ENCODE measurements at regions not wholly inside any gene's neighbourhood (a gene's known extent, or its start where the extent isn't known, plus 50 kb on each side); places are given as distances from the start of the nearest gene placed in this dataset.
"Not testable (repeated sequence)": the region's sequence is repeated elsewhere in the genome, so short reads cannot be mapped to it uniquely, and the experiment has no call there.

- in situ Hi-C loops (cut with HindIII; ENCODE audit: low pct_ligation_motif_present, low pct_unique_long_range_greater_than_20kb, low sequenced_read_pairs), result no loop called here
- DNase-seq, result peak; percentile 42
Observed at GRCh38 chr5:164504141-164504772, 998.8 kb downstream of the MAT2B start.

GRCh38 chr5:164505791-164506190, 1000.4 kb downstream of the MAT2B start:
- in situ Hi-C loops (cut with HindIII; ENCODE audit: low pct_ligation_motif_present, low pct_unique_long_range_greater_than_20kb, low sequenced_read_pairs), result no loop called here
- no peak for DNase-seq

GRCh38 chr5:164518067-164518740, 1012.8 kb downstream of the MAT2B start:
- in situ Hi-C loops (cut with HindIII; ENCODE audit: low pct_ligation_motif_present, low pct_unique_long_range_greater_than_20kb, low sequenced_read_pairs), result no loop called here
- DNase-seq, result no peak

- no peak for DNase-seq
- in situ Hi-C loops (cut with HindIII; ENCODE audit: low pct_ligation_motif_present, low pct_unique_long_range_greater_than_20kb, low sequenced_read_pairs), result no loop called here
Observed at GRCh38 chr5:164518741-164519080, 1013.3 kb downstream of the MAT2B start.

GRCh38 chr5:164532235-164532900, 1026.9 kb downstream of the MAT2B start:
- DNase-seq, result no peak
- in situ Hi-C loops (cut with HindIII; ENCODE audit: low pct_ligation_motif_present, low pct_unique_long_range_greater_than_20kb, low sequenced_read_pairs), result no loop called here

GRCh38 chr5:164533426-164533825, 1028.0 kb downstream of the MAT2B start:
- in situ Hi-C loops (cut with HindIII; ENCODE audit: low pct_ligation_motif_present, low pct_unique_long_range_greater_than_20kb, low sequenced_read_pairs); DNase-seq: not testable (repeated sequence)

GRCh38 chr5:164540174-164540573, 1034.8 kb downstream of the MAT2B start:
- in situ Hi-C loops (cut with HindIII; ENCODE audit: low pct_ligation_motif_present, low pct_unique_long_range_greater_than_20kb, low sequenced_read_pairs), result no loop called here
- no peak for DNase-seq

- in situ Hi-C loops (cut with HindIII; ENCODE audit: low pct_ligation_motif_present, low pct_unique_long_range_greater_than_20kb, low sequenced_read_pairs), result no loop called here
- DNase-seq, result no peak
Observed at GRCh38 chr5:164545507-164545906, 1040.1 kb downstream of the MAT2B start.

- DNase-seq, result no peak
- in situ Hi-C loops (cut with HindIII; ENCODE audit: low pct_ligation_motif_present, low pct_unique_long_range_greater_than_20kb, low sequenced_read_pairs), result no loop called here
Observed at GRCh38 chr5:164553851-164554250, 1048.4 kb downstream of the MAT2B start.

GRCh38 chr5:164555809-164556208, 1050.4 kb downstream of the MAT2B start:
- in situ Hi-C loops (cut with HindIII; ENCODE audit: low pct_ligation_motif_present, low pct_unique_long_range_greater_than_20kb, low sequenced_read_pairs), result no loop called here
- DNase-seq, result no peak

- in situ Hi-C loops (cut with HindIII; ENCODE audit: low pct_ligation_motif_present, low pct_unique_long_range_greater_than_20kb, low sequenced_read_pairs), result no loop called here
- DNase-seq, result no peak
Observed at GRCh38 chr5:164560216-164560615, 1054.8 kb downstream of the MAT2B start.

- no peak for DNase-seq
- in situ Hi-C loops (cut with HindIII; ENCODE audit: low pct_ligation_motif_present, low pct_unique_long_range_greater_than_20kb, low sequenced_read_pairs), result no loop called here
Observed at GRCh38 chr5:164561933-164562872, 1056.8 kb downstream of the MAT2B start.

GRCh38 chr5:164563370-164563769, 1058.0 kb downstream of the MAT2B start:
- in situ Hi-C loops (cut with HindIII; ENCODE audit: low pct_ligation_motif_present, low pct_unique_long_range_greater_than_20kb, low sequenced_read_pairs), result no loop called here

GRCh38 chr5:164573397-164573796, 1068.0 kb downstream of the MAT2B start:
- DNase-seq, result no peak
- in situ Hi-C loops (cut with HindIII; ENCODE audit: low pct_ligation_motif_present, low pct_unique_long_range_greater_than_20kb, low sequenced_read_pairs), result no loop called here

More at GRCh38 chr5:164563370-164563769, 1058.0 kb downstream of the MAT2B start:
- no peak for DNase-seq

- DNase-seq, result no peak
- in situ Hi-C loops (cut with HindIII; ENCODE audit: low pct_ligation_motif_present, low pct_unique_long_range_greater_than_20kb, low sequenced_read_pairs), result no loop called here
Observed at GRCh38 chr5:164577201-164577600, 1071.8 kb downstream of the MAT2B start.

- in situ Hi-C loops (cut with HindIII; ENCODE audit: low pct_ligation_motif_present, low pct_unique_long_range_greater_than_20kb, low sequenced_read_pairs), result no loop called here
- no peak for DNase-seq
Observed at GRCh38 chr5:164577742-164578141, 1072.3 kb downstream of the MAT2B start.

- in situ Hi-C loops (cut with HindIII; ENCODE audit: low pct_ligation_motif_present, low pct_unique_long_range_greater_than_20kb, low sequenced_read_pairs), result no loop called here
- no peak for DNase-seq
Observed at GRCh38 chr5:164578401-164578800, 1073.0 kb downstream of the MAT2B start.

- in situ Hi-C loops (cut with HindIII; ENCODE audit: low pct_ligation_motif_present, low pct_unique_long_range_greater_than_20kb, low sequenced_read_pairs), result no loop called here
- no peak for DNase-seq
Observed at GRCh38 chr5:164578911-164579310, 1073.5 kb downstream of the MAT2B start.

GRCh38 chr5:164580155-164580554, 1074.7 kb downstream of the MAT2B start:
- DNase-seq, result no peak
- in situ Hi-C loops (cut with HindIII; ENCODE audit: low pct_ligation_motif_present, low pct_unique_long_range_greater_than_20kb, low sequenced_read_pairs), result no loop called here
